HPDE6-E6E7 (cell line): ENCODE measurements at regions not wholly inside any gene's neighbourhood (a gene's known extent, or its start where the extent isn't known, plus 50 kb on each side); places are given as distances from the start of the nearest gene placed in this dataset.

Experiments used
- DNase-seq: peaks from one replicate; pipeline ENCODE4 v3.0.0; 2011; ENCODE audit warnings: missing footprints; ENCODE audit errors: extremely low spot score

DNA sequence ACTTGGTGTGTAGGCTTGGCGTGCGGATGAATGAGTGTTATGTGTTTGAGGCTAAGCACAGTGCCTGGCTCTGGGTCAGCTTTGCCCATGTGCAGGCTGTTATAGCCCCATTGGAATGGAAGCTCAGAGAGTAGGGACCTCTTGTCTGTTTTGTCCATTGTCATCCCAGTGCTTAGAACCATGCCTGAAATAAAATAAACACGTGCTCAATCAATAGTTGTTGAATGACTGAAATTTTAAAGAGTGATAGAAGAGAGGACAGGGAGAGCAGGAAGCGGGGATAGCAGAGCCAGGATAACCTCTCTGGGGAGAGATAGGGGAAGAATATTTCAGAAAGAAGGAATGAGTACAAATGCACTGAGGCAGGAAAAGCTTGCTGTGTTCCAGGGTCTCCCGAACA, 263.9 kb downstream of the HIVEP2 start:
- DNase-seq = no peak

DNA sequence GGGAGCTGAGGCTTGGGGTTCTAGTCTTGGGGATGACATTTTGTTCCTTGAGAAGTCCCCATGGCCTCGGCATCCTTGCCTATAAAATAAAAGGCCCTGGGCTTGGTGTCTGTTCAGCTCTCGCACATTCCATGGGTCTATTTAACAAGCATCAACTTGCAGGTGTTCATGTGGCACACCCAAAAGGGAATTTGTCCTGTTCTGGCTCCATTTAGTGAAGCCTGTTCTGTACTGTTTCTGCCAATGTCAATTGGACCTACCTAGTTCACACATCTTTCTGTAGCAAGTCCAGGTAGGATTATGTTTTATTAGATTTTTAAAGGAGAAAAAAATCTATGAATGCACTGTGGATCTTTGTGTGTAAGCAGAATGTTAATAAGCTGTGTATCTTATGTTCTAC, 262.0 kb downstream of the HIVEP2 start:
- DNase-seq = no peak

DNA sequence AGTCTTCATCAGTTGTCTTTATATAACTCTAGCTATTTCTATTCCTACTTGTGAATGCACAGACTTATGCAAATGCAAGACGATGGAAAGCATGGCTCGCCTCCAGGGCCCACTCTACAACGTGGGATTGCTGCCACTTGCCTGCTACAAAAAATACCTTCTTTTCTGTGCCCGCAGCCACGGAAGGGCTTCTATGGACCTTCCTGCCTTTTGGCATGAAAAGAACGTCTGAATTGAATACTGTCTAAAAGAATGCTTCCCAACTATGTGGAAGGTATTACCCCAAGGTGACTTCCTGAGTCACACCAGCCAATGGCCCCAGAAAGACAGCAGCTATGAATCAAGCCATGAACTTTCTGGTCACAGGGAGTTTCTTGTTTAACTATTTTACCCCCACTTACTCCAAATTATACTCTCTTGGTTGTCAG, 261.2 kb downstream of the HIVEP2 start:
- no peak for DNase-seq

DNA sequence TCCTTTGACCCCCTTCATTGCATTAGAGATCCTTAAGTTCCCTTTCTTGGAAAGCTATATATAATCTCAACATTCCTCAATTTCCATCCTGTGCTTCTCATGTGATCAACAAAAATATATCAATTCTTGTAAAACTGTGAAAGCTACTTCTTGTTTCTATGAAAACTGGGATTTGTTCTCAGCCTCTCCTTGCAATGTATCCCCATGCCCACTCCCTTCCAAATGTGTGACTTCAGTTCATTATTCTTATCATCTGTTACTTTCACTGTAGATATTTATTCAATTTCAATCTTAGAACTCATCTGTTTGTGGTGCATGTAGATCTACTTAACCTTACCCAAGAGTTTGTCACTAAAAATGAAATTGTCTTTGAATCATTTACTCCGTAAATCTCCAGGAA, 260.6 kb downstream of the HIVEP2 start:
- DNase-seq = no peak

DNA sequence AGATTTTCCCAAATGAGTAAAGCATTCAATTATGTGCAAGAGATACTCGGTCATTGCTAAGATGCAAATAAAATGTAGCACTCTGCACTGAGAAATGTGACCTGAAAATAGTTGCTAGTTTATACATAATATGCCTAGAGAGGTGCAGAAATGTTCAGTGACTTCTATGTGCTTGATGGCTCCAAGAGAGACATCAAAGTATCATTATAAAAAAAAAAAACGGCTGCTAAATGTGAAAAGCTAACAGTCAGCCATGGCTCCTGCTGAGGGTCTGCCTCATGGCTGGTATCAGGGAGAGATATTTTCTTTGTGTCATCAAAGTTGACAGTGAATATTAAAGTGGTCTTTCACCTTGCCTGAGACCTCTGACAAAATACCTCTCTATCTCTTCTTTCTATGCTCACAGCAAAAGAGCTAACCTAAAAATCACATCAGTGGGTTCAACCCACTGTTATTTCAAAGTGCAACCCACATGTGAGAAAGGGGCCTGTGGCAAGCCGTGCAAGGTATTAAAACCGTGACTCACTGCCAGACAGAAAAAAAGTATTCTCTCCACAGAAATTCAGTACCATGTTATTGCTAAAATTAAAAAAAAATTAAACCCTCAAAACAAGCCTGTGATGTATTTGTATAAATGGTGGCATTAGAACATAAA, 259.0 kb downstream of the HIVEP2 start:
- DNase-seq = no peak

DNA sequence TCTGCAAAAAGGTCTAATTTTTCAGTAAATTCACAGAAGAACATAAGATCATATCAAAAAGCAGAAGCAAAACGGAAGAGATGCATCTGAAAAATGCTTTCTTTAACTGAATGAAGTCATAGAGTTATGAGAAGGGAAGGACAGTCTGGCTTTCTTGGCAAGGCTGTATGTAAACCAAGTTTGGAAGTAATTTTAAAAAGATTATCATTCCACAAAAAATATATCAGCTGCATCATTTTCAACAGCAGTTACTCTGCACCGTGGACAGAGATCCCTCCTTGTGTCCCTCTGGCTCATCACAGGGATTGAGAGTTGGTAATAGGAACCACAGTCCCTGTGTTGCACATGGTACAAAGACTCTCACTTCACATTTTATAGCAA, 258.5 kb downstream of the HIVEP2 start:
- no peak for DNase-seq

DNA sequence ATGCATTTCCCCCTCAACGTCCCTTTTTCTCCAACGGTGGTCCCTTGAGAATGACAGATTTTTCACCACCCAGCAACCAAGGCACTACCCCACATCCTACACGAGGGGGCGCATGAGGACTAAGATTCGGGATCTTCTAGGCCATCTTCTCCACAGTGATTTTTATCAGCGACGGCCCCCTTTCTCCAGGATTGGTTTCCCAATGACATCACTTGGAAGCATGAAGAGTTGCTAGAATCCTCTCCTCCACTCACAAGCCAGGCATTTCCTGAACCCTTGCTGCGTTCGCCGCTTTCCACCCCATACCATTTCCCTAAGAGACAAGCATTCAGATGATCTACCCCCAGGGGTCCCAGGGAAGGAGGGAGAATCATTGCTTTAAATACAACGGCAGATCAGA, 252.0 kb downstream of the HIVEP2 start:
- peak; percentile 45 for DNase-seq

DNA sequence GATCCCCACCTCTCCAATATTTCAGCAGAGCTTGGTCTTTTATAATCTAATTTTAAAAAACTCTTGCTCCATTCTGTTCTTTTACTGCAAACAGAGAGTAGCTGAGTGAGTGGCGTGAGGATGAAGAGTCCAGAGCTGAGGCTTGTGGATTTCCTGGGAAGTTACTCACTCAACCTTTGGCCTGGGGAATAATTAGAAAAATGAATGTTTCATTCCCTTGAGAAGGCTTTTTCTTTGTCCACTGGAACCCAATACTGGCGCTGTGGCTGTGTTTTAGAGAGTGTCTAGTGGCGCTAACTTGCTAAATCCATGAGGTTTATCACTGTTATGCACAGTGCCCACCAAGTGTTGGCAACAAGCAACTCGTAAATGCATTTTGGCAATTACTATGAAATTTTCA, 251.5 kb downstream of the HIVEP2 start:
- DNase-seq = no peak

DNA sequence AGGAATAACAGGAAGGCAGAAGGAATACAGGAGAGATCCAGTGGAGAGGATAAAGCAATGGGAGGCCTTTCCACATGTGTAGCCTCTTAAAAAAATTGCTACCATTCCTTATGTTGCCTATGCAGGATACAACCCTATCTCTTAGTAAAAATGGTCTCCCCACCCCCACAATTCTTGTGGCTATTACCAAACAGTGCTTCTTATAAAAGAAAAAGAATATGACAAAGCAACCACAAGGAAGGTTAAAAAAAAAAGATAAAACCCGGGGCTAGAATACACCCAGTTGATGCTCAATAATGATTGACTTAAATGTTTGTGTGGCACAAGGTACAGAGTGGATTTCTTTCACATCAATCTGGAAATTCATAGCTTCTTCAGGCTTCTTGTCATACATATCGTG, 250.9 kb downstream of the HIVEP2 start:
- no peak for DNase-seq

DNA sequence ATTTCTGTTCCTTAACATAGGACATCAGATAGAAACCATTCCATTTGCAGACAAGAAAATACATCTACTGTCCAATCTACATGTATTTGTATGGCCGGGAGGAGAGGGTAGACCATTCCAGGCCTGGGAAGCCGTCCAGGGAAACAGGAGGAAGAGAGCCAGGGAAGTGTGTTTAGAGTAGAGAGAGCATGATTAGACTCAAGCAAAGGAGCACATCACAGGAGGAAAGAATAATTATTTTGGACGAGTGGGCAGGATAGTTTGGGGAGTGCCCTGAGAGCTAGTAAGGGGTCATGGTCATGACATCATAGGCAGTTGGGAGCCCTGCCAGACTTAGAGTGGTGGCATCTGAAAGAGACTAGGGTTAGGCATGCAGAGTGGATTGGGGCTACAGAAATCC, 250.0 kb downstream of the HIVEP2 start:
- no peak for DNase-seq

DNA sequence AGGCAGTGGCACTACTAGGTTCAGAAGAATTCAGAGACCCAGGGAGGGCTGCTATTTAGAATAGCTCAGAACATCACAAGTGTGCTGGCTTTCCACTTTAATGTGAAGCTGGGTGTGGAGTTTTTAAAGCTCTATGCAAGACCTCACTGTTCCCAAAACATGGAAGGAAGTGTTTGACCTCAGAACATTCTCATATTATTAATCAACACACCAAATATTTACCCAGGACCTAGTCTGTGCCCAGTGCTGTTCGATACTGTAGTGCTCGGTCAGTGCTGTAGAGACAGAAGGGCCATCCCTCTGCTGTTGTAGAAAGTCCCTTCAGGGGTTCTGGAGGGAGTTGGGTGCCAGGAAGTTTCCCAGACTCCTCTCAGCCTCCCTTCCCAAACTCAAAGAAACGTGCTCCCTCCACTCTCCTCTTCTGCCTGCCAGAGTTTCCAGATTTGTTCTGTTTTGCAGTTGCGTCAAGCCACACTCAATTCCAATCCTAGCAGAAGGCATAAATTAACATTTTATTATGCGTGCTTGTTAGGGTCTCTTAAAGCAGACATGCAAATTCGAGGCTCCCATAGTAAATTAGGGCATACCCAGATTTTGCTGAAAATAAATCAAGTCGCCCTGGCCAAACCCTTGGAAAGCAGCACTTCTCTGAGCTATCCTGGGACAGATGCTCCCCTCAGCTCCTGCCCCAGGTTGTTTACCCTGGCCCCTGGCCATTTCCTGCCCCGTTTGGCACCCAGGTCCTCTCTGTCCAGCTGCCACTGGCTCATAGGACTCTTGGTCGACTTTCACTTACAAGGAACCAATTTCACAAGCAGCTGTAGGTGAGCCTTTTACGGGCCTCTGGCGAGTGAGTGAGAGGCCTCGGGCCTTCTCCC, 248.6 kb downstream of the HIVEP2 start:
- no peak for DNase-seq

DNA sequence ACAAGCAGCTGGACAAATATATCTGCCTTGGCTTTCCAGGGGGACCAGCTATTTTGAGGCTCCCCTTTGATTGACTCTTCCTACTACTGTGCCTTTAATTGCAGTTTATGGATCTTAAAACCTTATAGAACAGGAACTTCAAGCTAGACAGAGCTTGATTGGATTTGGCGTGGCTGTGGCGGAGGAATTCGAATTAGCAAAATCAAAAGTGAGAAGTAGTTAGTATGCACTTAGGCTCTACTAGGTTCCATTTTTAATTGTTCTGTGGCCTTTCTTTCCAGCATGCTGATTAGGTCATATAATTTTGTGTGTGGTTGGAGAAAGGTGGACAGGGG, 248.0 kb downstream of the HIVEP2 start:
- no peak for DNase-seq

DNA sequence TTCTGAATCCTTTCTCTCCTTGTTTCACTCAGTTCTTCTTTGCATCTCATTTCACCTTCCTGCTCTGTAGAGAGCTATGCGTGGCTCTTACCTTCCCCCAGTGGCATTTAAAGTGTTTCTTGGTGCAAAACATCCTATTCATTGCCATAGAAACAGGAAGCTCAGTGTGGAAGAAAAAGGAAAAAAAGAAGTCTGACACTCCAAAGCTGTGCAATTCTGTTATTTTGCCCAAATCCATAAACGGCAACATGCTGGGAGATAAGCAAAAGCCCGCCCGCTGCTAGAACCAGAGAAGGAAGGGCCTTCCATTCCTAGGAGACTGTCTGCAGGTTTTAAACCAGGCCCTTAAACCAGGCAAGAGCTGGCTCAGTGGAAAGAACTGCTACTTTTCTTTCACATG, 247.1 kb downstream of the HIVEP2 start:
- DNase-seq = no peak

DNA sequence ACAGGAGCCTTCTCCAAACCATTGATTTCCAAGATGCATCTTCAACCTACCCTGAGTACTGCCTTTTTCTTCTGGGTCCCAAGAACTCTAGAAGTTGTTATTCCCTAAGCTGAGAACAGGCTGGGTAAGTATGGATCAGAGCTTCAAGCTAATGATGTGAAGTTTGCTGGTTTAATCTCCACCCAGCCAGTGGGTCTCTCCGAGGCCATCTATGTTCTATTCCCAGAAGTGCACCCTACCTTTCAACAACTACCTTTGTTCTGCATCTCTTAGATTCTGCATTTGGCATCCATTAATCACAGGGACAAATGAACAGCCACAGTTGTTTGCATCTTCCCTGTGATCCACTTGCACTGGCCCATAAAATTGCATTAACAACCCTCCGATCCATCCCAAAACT, 246.2 kb downstream of the HIVEP2 start:
- peak; percentile 15 for DNase-seq

DNA sequence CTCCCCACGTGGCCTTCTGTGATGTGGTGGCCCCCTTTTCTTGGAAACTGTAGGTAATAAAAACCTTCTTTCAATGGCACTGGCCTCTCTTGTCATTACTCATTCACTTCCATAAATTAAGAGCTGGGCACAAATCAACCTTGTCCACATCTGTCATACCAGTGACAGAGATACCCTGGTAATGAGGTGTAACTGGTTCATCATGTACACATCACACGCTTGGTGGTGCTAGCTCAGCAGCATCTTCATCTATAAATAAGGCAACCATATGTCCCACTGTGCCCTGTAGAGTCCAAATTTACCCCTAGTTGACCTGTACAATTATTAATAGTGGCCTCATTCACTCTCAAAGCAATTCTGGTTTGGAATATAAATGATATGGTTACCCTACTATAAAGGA, 245.6 kb downstream of the HIVEP2 start:
- DNase-seq = no peak

DNA sequence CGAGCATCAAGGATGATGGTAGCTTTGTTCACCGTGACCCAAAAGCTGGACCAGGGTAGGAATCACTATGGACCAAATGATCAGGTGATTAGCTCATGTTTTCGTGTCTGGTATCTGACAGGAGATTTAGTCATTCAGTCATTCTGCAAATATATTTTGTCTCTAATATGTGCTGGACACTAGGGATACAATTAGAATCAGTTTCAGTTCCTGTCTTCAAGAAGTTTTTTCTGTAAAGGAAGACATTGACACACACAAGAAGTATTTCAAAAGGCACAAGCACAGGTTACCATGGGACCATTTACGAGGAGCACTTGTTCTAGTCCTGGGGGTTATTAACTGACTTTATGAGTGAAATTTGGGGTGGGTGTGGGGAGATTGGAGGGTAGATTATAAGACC, 244.9 kb downstream of the HIVEP2 start:
- no peak for DNase-seq

DNA sequence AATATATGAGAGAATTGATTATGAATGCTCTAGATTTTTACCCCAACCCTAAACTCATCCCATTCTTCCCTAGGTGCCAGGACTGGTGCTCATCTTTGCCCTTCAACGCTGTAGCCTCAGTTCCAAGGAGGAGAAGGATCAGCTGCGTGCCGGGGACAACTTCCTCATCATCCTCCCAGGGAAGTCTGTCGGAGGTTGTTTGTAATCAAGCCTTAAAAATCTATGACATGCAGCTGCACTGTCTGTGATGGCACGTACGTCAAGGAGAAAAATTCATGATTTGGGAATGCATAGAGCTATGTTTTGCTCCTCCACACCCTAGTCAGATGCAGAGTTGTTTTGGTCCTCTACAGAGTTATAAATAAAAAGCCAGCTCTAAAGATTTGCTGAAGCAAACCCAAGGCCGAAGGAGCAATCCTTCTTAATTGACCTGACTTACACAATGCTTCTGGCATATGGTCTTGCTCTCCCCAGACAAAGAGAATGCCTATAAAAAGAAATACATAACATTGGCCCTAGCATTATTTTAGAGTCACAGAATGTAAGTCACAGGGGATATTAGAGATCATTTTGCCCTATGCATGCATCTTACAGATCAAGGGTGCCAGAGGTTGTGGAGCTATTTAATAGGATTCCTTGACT, 244.2 kb downstream of the HIVEP2 start:
- DNase-seq = no peak
